ENCODE measurements at regions not wholly inside any gene's neighbourhood (a gene's known extent, or its start where the extent isn't known, plus 50 kb on each side); places are given as distances from the start of the nearest gene placed in this dataset.

DNA sequence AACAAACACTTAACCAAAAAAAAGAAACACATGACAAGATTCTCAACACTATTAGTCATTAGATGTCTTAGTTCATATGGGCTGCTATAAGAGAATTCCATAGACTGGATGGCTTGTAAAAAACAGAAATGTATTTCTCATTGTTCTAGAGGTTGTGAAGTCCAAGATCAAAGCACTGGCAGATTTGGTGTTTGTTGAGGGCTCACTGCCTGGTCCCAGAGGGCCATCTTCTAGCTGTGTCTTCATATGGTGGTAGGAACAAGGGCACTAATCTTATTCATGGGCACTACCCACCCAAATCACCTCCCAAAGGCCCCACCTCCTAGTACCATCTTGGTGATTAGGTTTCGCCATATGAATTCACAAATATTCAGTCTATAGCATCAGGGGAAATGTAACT is 162.5 kb upstream of the SDK2 start:
- no peak for DNase-seq (ENCODE audit: low spot score)

DNA sequence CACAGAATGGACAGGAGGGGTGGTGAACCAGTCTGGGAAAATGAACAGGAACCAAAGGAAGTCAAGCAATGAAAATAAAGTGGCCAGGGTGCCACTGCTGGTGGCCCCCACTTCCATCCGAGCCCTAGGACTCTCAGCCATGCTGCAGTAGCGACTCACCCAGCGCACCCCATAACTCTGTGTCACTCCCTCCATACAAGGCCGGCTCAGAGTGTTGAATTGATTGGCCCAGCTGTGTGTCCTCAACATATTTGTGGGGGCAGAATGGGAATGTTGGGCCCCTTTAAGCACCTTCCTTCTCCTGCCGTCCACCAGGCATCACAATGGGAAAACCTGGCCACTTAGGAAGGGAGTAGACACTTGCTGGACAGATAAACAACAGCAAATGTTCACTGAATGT is 169.0 kb upstream of the SDK2 start:
- no peak for DNase-seq (ENCODE audit: low spot score)

DNA sequence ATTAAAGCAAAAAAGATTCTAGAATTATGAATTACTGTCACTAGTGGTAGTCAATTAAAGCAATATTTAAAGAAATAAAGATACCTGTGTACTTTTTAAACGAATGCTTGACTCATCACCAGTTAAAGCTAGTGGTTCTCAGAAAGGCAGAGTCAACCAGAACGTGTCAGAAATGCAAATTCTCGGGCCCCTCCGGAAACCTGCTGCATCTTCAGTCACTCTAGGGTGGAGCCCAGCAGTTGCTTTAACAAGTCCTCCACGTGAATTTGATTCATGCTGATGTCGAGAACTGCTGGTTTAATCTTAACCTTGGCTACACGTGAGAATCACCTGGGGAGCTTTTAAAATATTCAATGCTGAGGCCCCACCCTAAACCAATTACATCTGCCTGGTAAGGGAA is 169.8 kb upstream of the SDK2 start:
- no peak for DNase-seq (ENCODE audit: low spot score)

DNA sequence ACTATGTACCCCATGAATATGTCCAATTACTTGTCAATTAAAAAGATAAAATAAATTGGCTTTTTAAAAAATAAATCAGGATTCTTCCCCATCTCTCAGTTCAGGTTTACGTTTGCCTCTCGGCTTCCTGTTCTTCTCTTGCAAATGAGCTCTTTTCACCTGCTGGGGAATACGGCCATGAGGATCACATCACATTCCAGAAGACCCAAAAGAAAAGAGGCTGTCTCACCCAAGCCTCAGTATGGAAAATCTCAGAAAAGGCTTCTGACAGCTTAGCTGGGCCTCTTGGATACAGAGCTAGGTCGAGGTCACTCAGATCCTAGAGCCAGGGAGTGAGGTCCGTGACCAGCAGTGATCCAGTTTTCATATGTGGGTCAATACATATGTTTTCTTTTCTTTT is 171.2 kb upstream of the SDK2 start:
- DNase-seq (ENCODE audit: low spot score): no peak

DNA sequence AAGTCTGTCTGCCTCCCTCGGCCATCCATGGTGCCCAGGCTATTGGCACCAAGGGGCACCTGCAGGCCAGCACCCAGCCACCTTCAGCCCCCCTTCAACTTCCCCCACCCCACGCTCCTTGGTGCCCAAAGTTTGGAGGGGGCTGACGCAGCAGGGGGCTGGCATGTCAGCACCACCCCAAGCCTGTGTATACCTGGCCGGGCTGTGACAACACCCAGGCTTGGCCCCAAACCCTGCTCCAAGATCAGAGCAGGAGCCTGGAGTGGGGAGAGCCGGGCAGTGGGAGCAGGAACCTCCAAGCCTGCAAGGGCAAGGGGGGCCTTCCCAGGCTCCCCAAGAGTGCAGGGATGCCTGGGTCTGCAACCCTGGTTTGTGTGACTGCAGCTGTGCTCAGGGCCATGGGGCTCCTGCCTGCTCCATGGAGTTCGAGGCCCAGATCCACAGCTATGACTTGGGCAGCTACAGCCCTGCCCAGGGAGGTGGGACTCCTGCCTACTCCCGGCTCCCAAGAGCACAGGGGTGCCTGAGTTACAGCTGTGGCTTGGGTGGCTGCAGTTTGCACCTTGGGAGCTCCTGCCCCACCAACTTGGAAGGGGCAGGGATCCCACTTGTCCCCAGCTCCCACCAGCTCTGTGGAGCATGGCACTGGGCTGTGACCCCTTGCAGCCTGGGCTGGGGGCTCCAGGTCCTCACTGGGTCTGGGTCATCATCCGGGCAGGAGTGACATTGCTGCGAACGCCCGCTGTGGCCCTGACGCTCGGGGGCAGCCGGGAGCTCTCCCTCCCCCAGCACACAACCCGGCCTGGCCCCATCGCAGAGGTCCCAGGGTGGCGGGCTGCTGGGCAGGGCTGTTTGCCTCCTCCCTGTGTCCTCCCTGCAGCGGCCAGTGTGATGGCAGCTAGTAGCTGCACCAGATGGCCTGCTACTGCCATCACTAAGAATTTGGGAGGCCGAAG is 175.5 kb upstream of the SDK2 start:
- DNase-seq (ENCODE audit: low spot score): no peak

DNA sequence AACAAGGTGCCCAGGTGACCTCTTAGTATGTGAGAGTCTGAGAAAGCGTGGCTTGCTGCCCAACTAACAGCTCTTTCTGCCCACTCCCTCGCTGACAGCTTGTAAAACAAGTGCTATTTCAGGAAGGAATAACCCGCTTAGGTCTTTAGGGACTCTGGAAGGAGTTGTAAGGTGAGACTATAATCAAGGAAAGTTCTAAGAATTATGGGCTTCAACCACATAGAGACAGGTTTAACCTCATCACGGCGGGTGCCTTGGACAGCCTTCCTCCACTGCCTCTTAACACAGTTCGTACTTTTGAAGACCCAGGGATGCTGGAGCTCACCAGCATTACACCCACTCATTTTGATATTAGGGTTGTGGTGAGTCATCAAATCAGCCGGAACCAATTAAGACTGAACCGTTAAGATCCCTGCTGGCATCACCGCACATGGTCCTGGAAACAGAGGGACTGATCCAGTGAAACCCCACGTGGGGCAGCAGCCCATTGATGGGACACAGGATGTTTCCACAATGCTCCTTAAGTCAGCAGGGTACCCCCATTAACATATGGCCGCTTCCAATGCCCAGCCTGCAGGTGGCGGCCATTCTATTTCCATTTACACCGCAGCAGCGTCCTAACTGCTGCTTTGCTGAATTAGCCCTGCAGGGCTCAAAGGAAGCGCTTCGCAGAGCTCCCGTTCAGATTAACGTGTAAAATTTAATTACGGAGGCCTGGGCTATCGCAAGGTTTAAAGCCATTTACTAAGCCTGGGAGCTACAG is 176.6 kb upstream of the SDK2 start:
- peak; percentile 81 for DNase-seq (ENCODE audit: low spot score)

DNA sequence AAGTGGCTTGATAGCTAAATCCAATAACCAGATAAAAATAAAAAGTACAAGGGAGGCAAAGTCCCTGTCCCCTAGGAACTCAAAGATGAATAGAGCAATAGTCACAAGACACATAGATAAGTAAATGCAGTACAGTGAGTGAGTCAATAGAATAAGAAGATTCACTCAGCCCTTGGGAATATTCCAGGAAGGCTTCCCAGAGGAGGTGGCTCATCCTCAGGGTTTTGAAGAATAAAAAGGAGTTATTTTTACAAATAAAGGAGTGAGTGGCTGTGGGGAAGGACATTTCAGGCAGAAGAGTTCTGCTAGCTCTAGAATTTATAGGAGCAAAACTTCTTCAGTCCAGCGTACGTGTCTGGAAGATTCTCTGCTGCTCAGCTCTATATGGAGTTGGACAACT is 177.4 kb upstream of the SDK2 start:
- no peak for DNase-seq (ENCODE audit: low spot score)

DNA sequence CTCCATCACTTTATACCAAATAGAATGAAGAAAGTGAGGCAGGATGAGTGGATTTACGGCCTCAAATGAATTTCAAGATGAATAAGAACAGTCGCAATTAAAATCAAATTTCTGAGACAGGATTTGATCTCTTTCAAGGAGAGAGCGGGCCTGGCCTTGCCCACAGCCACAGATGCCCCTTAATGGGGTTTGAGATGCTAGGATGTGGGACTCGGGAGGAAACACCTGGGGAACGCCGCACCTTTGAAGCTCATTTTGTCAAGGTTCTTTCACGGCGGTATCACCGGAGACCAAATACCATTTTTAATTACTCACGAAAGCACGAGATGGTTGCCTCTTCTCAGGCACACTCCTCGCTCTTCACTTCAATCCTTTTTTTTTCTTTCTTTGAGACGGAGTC is 178.1 kb upstream of the SDK2 start:
- no peak for DNase-seq (ENCODE audit: low spot score)

DNA sequence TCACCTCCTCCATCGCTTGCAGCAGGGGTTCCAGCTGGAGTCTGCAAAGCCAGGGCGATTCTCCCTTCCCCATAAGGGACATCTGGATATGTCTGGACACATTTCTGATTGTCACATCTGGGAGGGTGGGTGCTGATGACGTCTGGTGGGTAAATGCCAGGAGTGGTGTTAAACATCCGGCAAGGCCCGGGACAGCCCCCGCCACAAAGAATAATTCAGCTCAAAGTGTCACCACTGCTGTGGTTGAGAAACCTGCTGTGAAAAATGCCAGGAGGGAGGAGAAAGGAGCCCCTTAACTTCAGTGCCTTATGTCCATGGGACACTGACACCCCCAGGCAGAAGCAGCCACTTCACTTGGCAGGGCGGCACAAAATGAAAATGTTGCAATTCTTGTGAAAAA is 179.4 kb upstream of the SDK2 start:
- no peak for DNase-seq (ENCODE audit: low spot score)

DNA sequence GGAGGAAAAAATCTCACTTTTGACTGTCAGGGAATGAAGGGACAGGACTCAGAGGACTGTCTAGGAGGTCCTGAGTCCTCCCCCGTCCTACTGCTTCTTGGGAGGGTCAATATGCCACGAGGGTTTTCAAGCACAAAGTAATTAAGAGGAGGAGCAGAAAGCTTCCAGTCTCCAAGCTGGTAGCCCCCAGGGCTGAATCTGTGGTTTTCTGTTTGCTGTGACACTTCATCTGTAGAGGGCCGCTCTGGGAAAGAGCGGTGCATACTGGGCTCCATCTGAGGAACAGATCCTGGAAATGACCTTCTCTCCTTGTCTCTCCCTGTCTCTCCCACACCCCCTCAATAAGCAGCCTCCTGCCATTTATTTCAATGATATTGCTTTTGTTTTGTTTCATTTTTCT is 180.1 kb upstream of the SDK2 start:
- DNase-seq (ENCODE audit: low spot score): no peak

DNA sequence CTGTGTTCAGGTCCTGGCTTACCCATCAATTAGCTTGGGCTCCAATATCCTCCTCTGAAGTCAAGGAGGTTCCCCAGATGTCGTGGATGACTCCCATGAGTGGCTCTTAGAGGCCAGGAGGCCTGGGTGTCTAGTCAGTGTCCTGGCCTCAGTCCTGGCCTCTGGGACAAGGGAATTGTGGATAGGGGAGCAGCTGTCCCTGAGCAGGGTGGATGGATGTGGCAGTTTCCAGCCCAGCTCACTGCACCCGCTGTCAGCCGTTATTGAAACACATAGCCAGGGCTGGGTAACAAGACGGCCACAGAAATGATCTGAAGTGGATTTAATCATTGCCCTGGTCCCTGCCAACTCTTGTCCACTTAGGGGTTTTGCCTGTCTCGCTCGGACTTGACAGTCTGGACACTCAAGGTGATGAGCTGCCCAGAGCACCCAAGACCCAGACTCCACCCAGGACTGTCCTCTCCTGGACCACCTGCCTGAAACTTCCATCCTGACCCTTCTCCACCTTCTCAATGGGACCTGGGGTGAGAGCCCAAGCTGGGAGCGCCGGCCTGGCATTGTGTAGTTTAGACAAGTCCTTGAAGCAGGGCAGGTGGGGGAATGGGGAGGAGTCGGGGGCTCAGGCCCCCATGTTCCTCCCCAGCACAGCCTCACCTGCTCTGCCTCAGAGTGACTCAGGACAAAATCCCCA is 182.1 kb upstream of the SDK2 start:
- no peak for DNase-seq (ENCODE audit: low spot score)

DNA sequence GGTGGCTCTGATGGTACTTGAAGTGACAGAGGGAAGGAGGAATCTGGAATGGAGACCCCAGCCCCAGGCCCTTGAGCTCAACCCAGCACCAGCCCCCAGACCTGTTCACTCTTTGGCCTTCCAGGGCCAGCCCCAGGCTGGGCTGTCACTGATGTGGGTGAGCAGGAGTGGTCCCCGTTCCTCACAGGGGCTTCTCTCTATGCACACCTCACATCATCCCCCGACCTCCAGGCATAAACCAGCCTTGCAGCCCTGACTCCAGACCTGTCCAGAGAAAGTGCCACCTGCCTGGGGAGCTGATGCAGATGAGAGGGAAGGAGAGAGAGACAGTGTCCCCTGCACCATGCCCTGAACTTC is 182.6 kb upstream of the SDK2 start:
- no peak for DNase-seq (ENCODE audit: low spot score)

DNA sequence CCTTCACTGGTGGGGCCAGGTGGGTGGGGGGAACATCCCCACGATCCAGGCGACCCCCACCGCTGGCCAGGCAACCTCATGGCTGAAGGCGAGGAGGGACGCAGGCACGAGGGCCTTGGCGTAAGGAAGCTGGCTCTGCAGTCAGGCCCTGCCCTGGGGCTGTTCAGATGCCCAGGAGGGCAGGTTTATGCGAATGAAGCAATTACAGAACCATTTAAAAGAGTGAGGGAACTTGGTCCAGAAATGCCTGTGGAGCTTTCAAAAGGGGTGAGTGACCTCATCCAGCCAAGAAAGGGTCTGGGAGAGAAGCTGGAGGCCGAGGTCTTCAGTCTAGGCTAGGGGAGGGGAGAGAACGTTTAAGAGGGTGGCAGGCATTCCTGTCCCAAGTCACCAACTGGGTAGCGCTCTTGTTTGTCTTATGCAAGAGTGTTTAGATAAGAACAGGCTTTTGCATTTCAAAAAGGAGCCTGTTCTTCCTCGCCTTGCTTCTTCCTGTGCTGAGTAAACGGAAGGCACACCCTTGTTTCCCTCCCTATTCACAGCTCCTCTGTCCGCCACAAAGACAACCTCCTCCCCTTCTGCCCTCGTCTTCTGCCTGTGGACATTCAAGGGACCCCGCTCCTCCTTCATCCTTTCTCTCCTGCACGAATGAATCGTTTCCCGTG is 183.5 kb upstream of the SDK2 start:
- DNase-seq (ENCODE audit: low spot score): no peak

DNA sequence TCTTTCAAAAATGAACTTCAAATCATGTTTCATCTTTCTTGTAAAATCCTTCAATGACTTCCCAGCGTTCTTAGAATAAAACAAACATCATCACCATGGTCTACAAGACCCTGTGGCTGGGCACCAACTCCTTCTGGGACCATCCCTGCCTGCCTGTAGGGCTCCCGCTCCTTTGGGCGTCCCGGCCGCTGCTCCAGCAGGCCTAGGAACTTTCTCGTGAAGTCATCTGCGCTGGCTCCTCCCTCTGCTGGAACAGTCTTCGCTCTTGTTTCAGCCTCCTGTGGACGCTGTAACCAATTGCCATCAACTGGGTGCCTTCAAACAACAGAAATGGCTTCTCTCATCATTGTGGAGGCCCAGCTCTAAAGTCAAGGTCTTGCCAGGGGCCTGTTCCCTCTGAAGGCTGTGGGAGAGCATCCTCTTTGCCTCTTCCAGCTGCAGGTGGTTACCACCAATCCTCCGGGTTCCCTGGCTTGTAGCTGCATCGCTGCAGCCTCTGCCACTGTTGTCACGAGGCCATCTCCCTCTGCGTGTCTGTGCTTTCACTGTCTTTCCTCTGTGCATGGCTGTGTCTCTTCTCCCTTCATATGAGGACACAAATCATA is 185.5 kb upstream of the SDK2 start:
- no peak for DNase-seq (ENCODE audit: low spot score)

DNA sequence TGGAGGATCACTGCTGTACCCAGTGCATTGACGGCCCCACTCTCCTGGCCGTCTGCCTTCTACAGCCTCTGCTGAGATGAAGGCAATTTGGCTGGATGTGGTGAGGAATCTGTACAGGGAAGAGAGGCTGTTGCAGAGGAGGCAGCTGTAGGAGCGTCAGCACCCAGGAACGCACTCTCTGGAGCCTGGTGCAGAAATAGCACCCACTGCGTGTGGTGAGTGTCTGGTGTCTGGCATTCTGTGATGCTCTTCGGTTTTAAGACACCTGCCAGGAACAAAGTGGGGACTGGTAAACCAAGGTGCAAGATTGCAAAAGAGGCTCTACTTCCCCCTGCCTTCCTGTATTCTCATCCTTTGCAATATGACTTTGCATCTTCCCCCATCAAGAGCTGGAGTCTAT is 187.5 kb upstream of the SDK2 start:
- no peak for DNase-seq (ENCODE audit: low spot score)

DNA sequence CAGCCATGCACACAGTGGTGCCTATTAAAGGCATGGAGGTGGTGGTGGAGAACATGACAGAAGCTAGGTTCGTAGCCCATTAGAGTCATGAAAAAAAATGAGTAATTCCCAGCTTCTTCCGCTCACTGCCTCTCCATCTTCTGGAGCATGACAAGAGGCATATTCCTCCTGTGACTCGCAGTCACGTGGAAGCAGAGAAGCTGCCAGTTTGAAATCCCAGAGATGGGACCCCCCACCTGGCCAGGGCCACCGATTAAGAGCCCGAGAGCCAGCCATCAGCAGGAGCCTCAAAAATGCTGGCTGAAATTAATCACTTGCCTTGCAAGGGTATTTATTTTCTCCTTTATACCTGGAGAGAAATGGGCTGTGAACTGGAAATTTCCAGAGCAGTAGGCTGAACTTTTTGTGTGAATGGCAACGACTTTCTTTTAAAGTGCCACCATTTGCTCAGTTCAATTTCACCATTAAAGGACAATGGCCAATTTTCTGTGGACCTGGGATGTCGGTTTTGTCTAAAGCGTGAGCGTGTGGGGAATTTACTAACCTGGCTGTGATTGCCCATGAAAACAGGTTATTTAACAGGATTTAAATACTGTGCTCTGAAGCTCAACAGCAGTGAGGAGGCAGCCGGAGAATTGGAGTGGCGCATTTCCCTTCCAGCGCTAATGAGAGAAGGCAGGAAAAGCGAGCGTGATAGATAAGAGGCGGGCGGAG is 189.7 kb upstream of the SDK2 start:
- no peak for DNase-seq (ENCODE audit: low spot score)

DNA sequence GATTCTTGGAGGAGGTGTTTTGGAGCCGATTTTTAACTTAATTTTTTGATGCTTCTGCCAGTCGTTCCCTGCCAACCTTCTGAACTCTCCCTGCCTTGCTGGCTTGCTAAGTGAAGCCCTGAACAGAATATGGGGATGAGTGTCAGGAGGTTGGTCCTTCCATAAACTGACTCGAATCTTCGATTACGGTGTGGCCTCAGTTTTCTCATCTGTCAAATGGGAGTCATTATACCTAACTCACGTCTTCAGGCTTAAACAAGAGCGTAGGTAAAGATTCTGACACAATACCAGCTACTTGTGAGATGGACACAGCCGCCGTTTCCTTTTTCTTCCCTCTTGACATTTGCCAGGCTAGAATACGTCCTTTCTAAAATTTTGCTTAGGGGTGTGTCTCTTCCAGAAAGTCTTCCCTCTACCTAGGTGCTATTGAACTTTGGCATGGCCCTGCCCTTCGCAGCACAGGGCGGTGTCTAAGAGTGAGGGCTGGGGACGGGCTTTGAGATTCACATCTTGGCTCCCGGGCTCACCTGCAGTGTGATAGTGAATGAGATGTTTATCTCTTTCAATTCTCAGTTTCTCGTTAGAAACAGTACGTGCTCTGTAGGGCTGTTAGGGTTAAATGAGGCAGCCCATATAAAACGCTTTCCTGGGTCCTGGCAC is 190.6 kb upstream of the SDK2 start:
- DNase-seq (ENCODE audit: low spot score): no peak

DNA sequence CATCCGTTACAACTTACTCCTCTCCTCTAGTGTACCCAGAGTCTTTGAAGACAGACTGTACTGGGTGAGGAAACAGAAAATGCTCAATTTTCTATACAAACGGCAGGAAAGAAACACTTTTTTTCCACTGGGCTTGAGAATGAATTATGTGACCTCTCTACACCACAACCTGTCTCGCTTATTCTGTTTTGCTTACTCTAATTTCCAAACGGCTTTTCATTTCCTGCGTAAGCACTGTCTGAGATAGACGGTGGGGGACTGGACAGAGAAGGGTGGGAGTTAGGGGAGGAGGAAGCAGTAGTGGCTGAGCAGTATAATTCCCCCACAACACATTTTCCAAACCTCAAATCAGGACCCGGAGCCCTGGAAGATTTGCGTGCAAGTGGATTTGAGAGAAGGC is 191.4 kb upstream of the SDK2 start:
- no peak for DNase-seq (ENCODE audit: low spot score)

DNA sequence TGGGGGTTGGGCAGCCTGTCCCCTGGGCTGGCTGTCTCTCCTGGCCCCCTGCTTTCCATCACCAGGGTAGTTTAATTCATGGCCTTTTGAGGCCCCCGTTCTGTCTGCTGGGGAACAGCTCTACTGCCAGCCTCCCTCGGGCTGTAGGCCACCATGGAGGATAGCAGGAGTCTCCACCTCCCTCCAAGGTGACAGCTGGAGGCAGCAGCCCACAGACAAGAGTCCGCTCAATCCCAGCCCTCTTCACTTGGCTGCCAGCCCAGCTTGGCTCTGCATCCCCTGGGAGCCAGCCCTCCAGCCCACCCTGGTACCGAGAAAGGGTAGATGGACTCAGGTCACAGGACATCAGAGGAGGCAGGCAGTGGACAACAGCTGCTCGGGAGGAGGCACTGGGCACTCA is 194.6 kb upstream of the SDK2 start:
- DNase-seq (ENCODE audit: low spot score): no peak

DNA sequence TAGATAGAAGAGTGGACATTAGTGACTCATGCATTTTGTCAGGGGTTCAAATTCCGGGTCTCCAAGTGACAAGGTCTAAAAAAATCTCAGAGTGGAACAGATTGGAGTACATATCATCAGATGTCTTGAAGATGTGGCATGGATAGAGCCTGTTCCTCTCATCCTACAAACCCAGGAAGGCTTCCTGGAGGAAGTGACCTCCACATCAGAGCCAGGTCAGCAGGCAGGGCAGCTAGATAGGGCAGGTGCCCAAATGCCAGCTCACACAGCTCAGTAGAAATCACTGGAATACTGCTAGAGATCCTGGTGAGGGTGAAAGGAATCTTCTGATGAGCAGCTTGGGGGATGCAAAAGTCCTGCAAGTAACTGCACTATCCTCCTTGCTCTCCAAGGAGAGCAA is 196.6 kb upstream of the SDK2 start:
- no peak for DNase-seq (ENCODE audit: low spot score)
